RCC 7860 (cell line): ENCODE measurements at regions not wholly inside any gene's neighbourhood (a gene's known extent, or its start where the extent isn't known, plus 50 kb on each side); places are given as distances from the start of the nearest gene placed in this dataset.

ENCODE experiments used
- DNase-seq: peaks from one replicate; pipeline ENCODE4 v3.0.0-alpha.2; 2015; ENCODE audit warnings: low spot score
- FAIRE-seq: peaks from 2 replicates; lab custom pipeline; 2012; peaks lifted over from hg19 to GRCh38; lab: Jason Lieb, UNC

- DNase-seq: no peak
- FAIRE-seq: no peak
These were observed 630.7 kb downstream of the HACE1 start for GRCh38 chr6:104229057-104229456.

- DNase-seq (no peak), FAIRE-seq (no peak)
These were observed 632.2 kb downstream of the HACE1 start for GRCh38 chr6:104227508-104227907.

GRCh38 chr6:104226790-104227446 is 632.8 kb downstream of the HACE1 start:
- FAIRE-seq: no peak
- DNase-seq: no peak

DNA sequence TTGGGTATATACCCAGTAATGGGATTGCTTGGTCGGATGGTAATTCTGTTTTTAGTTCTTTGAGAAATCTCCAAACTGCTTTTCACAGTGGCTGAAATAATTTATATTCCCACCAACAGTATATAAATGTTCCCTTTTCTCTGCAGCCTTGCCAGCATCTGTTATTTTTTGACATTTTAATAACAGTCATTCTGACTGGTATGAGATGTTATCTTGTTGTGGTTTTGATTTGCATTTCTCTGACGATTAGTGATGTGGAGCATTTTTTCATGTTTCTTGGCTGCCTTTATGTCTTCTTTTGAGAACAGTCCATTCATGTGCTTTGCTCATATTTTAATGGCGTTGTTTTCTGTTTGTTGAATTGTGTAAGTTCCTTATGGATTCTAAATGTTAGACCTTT is 641.6 kb downstream of the HACE1 start:
- DNase-seq: no peak
- FAIRE-seq: no peak

DNA sequence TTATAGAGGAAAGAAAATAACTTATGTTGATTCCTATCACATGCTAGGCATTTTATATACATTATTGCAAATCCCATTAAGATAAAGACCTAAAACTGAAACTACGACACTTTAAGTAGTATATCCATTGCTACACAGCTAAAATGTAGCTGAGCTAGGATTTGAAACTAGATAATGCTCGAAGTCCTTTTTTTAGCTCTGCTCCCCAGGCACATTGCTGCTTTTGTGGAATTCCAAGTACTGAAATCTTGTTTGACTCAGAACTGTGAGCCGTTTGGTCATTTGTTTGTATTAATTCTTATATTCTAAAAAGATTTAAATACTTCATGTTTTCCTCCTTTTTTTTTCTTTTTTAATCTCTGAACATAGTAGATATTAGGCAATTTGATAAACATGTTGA is 644.8 kb downstream of the HACE1 start:
- no peak for DNase-seq
- no peak for FAIRE-seq

- DNase-seq (no peak), FAIRE-seq (no peak)
These were observed 646.6 kb downstream of the HACE1 start for GRCh38 chr6:104212977-104213668.

DNA sequence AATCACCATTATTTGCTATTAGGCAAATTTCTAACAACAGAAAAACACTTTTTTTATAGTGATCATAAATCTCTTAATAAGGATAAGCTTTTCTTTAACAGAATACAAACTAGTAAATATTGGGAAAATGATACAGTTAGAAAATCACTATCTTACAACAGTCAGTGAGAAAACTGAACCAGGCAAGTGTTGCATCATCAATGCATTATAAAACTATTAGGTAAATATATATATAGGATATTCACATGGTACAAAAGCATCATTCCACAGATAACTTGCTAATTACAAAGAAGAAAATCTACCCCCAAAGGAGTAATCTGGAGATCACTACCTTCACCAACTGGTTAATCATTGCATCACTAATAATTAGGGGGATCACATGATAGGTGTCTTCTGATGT is 652.1 kb downstream of the HACE1 start:
- DNase-seq: no peak
- FAIRE-seq: no peak

DNA sequence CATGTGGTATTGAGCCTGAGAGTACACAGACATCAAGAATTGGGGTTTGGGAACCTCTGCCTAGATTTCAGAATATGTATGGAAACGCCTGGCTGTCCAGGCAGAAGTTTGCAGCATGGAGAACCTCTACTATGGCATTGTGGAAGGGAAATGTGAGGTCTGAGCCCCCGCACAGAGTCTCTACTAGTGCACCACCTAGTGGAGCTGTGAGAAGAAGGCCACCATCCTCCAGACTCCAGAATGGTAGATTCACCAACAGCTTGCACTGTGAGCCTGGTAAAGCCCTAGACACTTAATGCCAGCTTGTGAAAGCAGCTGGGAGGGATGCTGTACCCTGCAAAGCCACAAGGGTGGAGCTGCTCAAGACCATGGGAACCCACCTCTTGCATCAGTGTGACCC is 658.2 kb downstream of the HACE1 start:
- no peak for FAIRE-seq
- DNase-seq: no peak

DNA sequence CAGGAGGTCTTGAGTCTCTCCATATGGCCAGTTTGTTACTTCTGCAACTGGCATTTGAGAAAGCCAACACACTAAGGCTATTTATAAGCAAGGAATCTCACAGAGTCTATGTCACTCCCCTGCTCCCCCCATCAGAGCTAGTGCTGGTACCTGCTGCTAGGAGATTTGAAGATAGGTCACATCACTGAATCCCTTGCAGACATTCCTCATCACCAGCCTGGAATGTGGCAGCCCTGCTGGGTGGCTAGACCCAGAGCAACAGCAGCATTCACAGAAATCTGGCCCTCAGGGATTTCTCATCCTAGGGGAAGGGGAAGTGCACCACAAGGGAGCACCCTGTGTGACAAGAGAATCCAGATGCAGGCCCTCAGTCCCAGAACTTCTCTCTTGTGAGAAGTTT is 672.1 kb downstream of the HACE1 start:
- FAIRE-seq (no peak), DNase-seq (no peak)

DNA sequence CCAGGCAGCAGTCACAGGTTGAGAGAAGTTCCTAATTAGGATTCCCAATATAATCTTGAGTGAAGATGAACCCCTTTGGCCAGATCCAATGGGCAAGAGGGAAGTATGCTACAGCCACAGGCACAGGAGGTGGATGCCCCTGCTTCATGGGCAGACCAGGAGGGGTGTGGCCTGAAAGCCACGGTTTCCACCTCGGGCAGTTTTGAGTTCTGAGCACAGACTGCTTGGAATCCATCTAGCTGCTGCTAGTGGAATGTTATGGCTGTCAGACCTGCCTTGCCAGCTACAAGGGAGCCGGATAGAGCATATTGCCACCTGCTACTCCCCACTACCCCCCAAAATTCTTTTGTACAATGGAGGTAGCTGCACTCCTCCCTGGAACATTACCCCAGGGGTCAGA is 672.9 kb downstream of the HACE1 start:
- FAIRE-seq (no peak), DNase-seq (no peak)

DNA sequence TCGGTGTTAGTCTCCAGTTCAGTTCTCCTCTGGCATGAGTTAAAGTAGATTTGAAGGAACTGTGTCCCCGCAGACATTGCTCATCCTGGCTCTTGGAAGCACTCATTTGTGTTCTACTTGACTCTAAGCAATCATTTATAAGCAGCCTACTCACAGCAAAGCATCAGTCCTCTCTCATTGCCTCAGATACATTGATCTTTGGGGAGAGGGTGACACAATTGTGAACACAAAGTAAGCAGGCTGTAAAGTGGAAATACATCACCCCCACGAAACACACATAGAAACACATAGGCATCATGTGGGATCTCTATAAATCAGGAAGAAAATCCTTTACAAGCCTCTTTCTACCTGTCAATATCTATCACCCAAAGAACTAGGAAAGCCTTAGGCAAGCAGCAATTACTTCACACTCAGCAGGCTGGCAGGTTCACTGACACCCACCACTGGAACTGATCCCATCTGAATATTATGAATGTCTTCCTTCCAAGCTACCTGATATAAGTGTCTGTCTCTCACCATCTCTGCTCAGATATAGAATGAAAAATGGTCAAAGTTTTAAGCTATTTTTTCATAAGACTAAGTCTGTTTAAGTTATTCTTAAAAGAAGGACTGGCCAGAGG is 675.8 kb downstream of the HACE1 start:
- no peak for FAIRE-seq
- no peak for DNase-seq

DNA sequence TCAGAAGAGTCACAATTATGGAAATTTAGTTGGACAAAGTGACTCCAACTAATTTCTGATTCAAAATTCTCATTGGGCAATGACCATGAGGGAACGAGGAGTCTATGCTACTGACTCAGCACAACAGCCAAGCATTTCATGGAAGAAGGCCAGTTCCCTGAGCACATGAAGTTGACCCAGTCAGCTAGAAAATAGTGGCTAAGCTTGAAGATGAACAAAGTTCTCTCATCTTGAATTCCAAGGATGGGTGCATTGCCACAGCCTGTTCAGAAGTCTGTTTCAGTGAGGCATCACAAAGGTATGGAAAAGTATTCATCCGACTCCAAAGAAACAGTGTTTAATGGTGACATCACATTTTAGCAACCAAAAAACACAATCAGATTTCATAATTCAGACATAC is 676.9 kb downstream of the HACE1 start:
- FAIRE-seq (no peak), DNase-seq (no peak)

DNA sequence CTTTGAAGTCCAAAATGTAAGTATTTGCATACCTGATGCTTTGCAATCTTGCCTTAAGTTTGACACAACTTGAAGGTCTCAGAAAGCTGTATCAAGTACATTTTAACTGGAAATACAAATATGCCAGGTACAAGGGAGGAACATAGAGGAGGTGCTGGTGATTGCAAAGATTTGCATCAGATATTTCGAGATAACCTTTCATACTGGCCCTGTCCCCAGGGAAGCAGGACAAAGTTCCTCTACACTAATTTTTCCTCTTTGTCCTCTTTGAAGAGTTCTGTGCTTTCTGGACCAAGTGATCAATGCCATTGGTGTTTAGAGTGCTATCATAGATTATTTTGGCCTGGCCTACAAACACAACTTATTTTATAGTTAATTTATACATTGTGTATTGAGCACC is 686.1 kb downstream of the HACE1 start:
- no peak for DNase-seq

GRCh38 chr6:104170401-104170800 is 689.3 kb downstream of the HACE1 start:
- FAIRE-seq (no peak), DNase-seq (no peak)

More for the DNA sequence above, 686.1 kb downstream of the HACE1 start:
- no peak for FAIRE-seq

DNA sequence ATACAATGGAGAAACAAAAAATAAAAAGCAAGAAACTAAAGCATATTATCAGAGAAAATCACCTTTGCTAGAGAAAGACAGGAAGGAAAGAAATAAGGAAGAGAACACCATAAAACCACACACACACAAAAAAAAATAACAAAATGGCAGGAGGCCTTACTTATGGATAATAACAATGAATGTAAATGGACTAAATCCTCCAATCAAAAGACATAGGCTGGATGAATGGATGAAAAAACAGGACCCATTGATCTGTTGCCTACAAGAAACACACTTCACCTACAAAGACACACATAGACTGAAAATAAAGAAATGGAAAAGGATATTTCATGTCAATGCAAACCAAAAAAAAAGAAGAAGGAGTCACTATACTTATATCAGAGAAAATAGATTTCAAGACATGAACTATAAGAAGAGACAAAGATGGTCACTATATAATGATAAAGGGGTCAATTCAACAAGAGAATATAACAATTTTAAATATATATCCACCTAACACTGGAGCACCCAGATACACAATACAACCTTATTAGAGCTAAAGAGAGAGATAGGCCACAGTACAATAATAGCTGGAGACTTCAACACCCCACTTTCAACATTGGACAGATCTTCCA is 693.6 kb downstream of the HACE1 start:
- FAIRE-seq (no peak), DNase-seq (no peak)

DNA sequence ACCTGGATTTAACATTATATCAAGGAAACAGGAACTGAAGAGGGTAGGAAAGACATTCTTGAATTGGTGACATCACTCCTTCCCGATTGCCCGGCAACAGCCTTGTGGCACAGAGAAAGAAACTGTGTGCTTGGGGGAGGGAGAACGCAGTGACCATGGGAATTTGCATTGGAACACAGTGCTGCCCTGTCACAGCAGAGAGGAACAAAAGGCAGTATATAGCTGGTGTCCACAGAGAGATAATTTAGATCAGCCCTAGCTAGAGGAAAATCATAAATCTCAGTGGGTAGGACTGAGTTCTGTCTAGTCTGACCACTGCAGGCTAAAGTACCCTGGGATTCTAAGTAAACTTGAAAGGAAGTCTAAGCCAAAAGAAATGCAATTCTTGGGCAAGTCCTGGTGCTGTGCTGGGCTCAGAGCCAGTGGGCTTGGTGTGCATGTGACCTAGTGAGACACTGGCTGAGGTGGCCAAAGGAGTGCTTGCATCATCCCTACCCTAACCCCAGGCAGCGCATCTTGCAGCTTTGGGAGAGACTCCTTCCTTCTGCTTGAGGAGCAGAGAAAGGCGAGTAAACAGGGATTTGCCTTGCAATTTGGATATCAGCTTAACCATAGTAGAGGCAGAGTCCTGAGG is 697.6 kb downstream of the HACE1 start:
- FAIRE-seq: no peak
- DNase-seq: no peak

DNA sequence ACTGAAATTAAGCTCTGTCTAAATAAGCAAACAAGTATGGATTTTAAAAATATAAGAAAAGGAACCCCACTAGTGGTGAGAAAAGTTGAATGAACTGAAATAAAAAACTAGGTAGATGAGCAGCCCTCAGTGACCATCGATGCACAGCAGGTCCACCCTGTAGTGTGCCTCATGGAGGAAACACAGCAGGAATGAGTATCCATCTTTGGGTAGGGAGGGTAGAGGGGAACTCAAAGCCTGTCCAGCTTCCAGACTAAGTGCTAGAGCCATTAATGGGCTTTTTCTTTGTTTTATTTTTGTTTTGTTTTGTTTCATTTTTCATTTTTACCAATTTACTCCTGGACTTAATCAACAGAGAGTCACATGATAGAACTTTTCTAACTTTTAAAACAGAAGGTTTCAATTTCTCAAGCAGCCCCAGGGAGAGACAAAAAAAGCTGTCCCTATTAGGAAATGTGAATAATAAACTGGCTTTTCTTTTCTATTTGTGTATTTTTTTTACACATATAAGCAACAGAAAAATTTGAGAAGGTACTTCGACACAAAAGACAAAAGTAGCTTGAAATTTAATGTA is 700.6 kb downstream of the HACE1 start:
- FAIRE-seq: no peak
- no peak for DNase-seq

GRCh38 chr6:104143757-104144156 is 716.0 kb downstream of the HACE1 start:
- FAIRE-seq: no peak

GRCh38 chr6:104134876-104135275 is 724.8 kb downstream of the HACE1 start:
- no peak for FAIRE-seq
- DNase-seq: no peak

More at GRCh38 chr6:104143757-104144156, 716.0 kb downstream of the HACE1 start:
- DNase-seq: no peak

GRCh38 chr6:104130343-104130742 is 729.4 kb downstream of the HACE1 start:
- no peak for DNase-seq
- FAIRE-seq: no peak
